ENCODE measurements at regions not wholly inside any gene's neighbourhood (a gene's known extent, or its start where the extent isn't known, plus 50 kb on each side); places are given as distances from the start of the nearest gene placed in this dataset.

- Histone ChIP-seq H4K20me1 (ENCODE audit: insufficient read depth, low read length) (no peaks in the 10 kb centered on the region), H3F3A (ENCODE audit: insufficient read depth, low read length) (no peaks in the 10 kb centered on the region), H2AFZ (ENCODE audit: low read length) (no peak overlapping the region), H3K4me2 (ENCODE audit: low read depth, low read length) (no peak overlapping the region), H3K36me3 (replicated peaks; ENCODE audit: insufficient read depth, low read length) (no peaks in the 10 kb centered on the region), H3K9me2 (replicated peaks; ENCODE audit: insufficient read depth, low read length) (no peaks in the 10 kb centered on the region), H3K9ac (ENCODE audit: low read length) (no peak overlapping the region), H3K4me1 (ENCODE audit: low read length) (no peaks in the 10 kb centered on the region), H3K27me3 (replicated peaks; ENCODE audit: insufficient read depth, low read length) (no peaks in the 10 kb centered on the region), H3K4me3 (ENCODE audit: low read length) (no peak overlapping the region), H3K79me2 (ENCODE audit: low read length) (no peaks in the 10 kb centered on the region), H3K9me3 (replicated peaks; ENCODE audit: insufficient read depth, low read length) (no peaks in the 10 kb centered on the region), H3K27ac (ENCODE audit: low read length) (no peak overlapping the region)
- TF ChIP-seq EZH2 (optimal IDR thresholded peaks at IDR 0.05; ENCODE audit: low read depth, low read length) (no peak), EZH2phosphoT487 (IDR thresholded peaks at IDR 0.05; ENCODE audit: low read length) (no peak), CTCF (IDR thresholded peaks at IDR 0.05; ENCODE audit: low read length) (no peak)
- DNase-seq, result no peak
Observed at GRCh38 chr20:10735195-10735949, 61.6 kb upstream of the JAG1 start.

GRCh38 chr20:10739134-10739533, 65.3 kb upstream of the JAG1 start:
- Histone ChIP-seq H3K4me1 (ENCODE audit: low read length) (no peaks in the 10 kb centered on the region), H3K27ac (ENCODE audit: low read length) (no peak overlapping the region), H2AFZ (ENCODE audit: low read length) (no peak overlapping the region)

GRCh38 chr20:10739566-10739965, 65.8 kb upstream of the JAG1 start:
- no peak for DNase-seq
- TF ChIP-seq CTCF (IDR thresholded peaks at IDR 0.05; ENCODE audit: low read length) (no peak), EZH2phosphoT487 (IDR thresholded peaks at IDR 0.05; ENCODE audit: low read length) (no peak), EZH2 (optimal IDR thresholded peaks at IDR 0.05; ENCODE audit: low read depth, low read length) (no peak)
- Histone ChIP-seq H3K9ac (ENCODE audit: low read length) (no peak overlapping the region), H3K79me2 (ENCODE audit: low read length) (no peaks in the 10 kb centered on the region), H3K27ac (ENCODE audit: low read length) (no peak overlapping the region), H3K9me2 (replicated peaks; ENCODE audit: insufficient read depth, low read length) (no peaks in the 10 kb centered on the region), H3K36me3 (replicated peaks; ENCODE audit: insufficient read depth, low read length) (no peaks in the 10 kb centered on the region), H3F3A (ENCODE audit: insufficient read depth, low read length) (no peaks in the 10 kb centered on the region), H3K4me1 (ENCODE audit: low read length) (no peaks in the 10 kb centered on the region), H3K4me2 (ENCODE audit: low read depth, low read length) (no peak overlapping the region), H3K27me3 (replicated peaks; ENCODE audit: insufficient read depth, low read length) (no peaks in the 10 kb centered on the region), H3K9me3 (replicated peaks; ENCODE audit: insufficient read depth, low read length) (no peaks in the 10 kb centered on the region), H3K4me3 (ENCODE audit: low read length) (no peak overlapping the region), H2AFZ (ENCODE audit: low read length) (no peak overlapping the region), H4K20me1 (ENCODE audit: insufficient read depth, low read length) (no peaks in the 10 kb centered on the region)

More at GRCh38 chr20:10739134-10739533, 65.3 kb upstream of the JAG1 start:
- Histone ChIP-seq H3K4me2 (ENCODE audit: low read depth, low read length) (no peak overlapping the region), H3K9me3 (replicated peaks; ENCODE audit: insufficient read depth, low read length) (no peaks in the 10 kb centered on the region), H3K79me2 (ENCODE audit: low read length) (no peaks in the 10 kb centered on the region), H3K9me2 (replicated peaks; ENCODE audit: insufficient read depth, low read length) (no peaks in the 10 kb centered on the region), H3K27me3 (replicated peaks; ENCODE audit: insufficient read depth, low read length) (no peaks in the 10 kb centered on the region), H3F3A (ENCODE audit: insufficient read depth, low read length) (no peaks in the 10 kb centered on the region), H3K9ac (ENCODE audit: low read length) (no peak overlapping the region), H3K36me3 (replicated peaks; ENCODE audit: insufficient read depth, low read length) (no peaks in the 10 kb centered on the region), H3K4me3 (ENCODE audit: low read length) (no peak overlapping the region), H4K20me1 (ENCODE audit: insufficient read depth, low read length) (no peaks in the 10 kb centered on the region)
- no peak for DNase-seq
- no peak for TF ChIP-seq EZH2phosphoT487 (IDR thresholded peaks at IDR 0.05; ENCODE audit: low read length)
- no peak for TF ChIP-seq CTCF (IDR thresholded peaks at IDR 0.05; ENCODE audit: low read length)
- TF ChIP-seq EZH2 (optimal IDR thresholded peaks at IDR 0.05; ENCODE audit: low read depth, low read length), result no peak
